GM18502 (cell line): ENCODE measurements at regions not wholly inside any gene's neighbourhood (a gene's known extent, or its start where the extent isn't known, plus 50 kb on each side); places are given as distances from the start of the nearest gene placed in this dataset.
"Not testable (repeated sequence)": the region's sequence is repeated elsewhere in the genome, so short reads cannot be mapped to it uniquely, and the experiment has no call there.

Experiments used
- ATAC-seq: cut with Tn5 transposase; IDR thresholded peaks from one replicate; pipeline ENCODE4 v1.9.1; 2021; ENCODE audit warnings: mild to moderate bottlenecking; ENCODE audit not compliant: unreplicated experiment, poor library complexity

GRCh38 chr3:195669310-195669709, 51.5 kb upstream of the MUC20 start:
- ATAC-seq, result not testable (repeated sequence)

- not testable (repeated sequence) for ATAC-seq
Measured at GRCh38 chr3:195668131-195668766, 52.5 kb upstream of the MUC20 start.

GRCh38 chr3:195665311-195665710, 55.5 kb upstream of the MUC20 start:
- not testable (repeated sequence) for ATAC-seq

- not testable (repeated sequence) for ATAC-seq
Measured at GRCh38 chr3:195664131-195664530, 56.6 kb upstream of the MUC20 start.

GRCh38 chr3:195659136-195659533, 61.6 kb upstream of the MUC20 start:
- ATAC-seq, result not testable (repeated sequence)

- ATAC-seq, result peak; percentile 36
Measured at GRCh38 chr3:195658381-195659135, 62.2 kb upstream of the MUC20 start.

GRCh38 chr3:195657475-195658372, 63.1 kb upstream of the MUC20 start:
- ATAC-seq, result peak; percentile 70

- ATAC-seq, result not testable (repeated sequence)
Measured at GRCh38 chr3:195656091-195656490, 64.7 kb upstream of the MUC20 start.

- not testable (repeated sequence) for ATAC-seq
Measured at GRCh38 chr3:195654746-195655145, 66.0 kb upstream of the MUC20 start.

- not testable (repeated sequence) for ATAC-seq
Measured at GRCh38 chr3:195654138-195654537, 66.6 kb upstream of the MUC20 start.

- ATAC-seq, result not testable (repeated sequence)
Measured at GRCh38 chr3:195653641-195654040, 67.1 kb upstream of the MUC20 start.

GRCh38 chr3:195647912-195648702, 64.4 kb upstream of the APOD start:
- not testable (repeated sequence) for ATAC-seq

- not testable (repeated sequence) for ATAC-seq
Measured at GRCh38 chr3:195645872-195646271, 62.1 kb upstream of the APOD start.

GRCh38 chr3:195643245-195643644, 59.5 kb upstream of the APOD start:
- not testable (repeated sequence) for ATAC-seq

GRCh38 chr3:195642311-195642710, 58.6 kb upstream of the APOD start:
- ATAC-seq, result not testable (repeated sequence)

GRCh38 chr3:195638456-195638855, 54.7 kb upstream of the APOD start:
- not testable (repeated sequence) for ATAC-seq

- ATAC-seq, result not testable (repeated sequence)
Measured at GRCh38 chr3:195637473-195638233, 53.9 kb upstream of the APOD start.

GRCh38 chr3:195637011-195637410, 53.3 kb upstream of the APOD start:
- not testable (repeated sequence) for ATAC-seq
